Neural progenitor cell (in vitro differentiated cells): ENCODE measurements at regions not wholly inside any gene's neighbourhood (a gene's known extent, or its start where the extent isn't known, plus 50 kb on each side); places are given as distances from the start of the nearest gene placed in this dataset.

Source experiments
- CTCF ChIP-seq: fragments of 200-600 bp; sonication (generic); IDR thresholded peaks from 2 replicates; pipeline ENCODE4 v1.5.1; 2017; ENCODE audit warnings: antibody characterized with exemption, mild to moderate bottlenecking
- EZH2 ChIP-seq: fragments of 200-600 bp; sonication (generic); IDR thresholded peaks from 2 replicates; pipeline ENCODE4 v1.6.1; 2017; ENCODE audit warnings: antibody characterized with exemption, mild to moderate bottlenecking, moderate library complexity
- EZH2phosphoT487 ChIP-seq: fragments of 200-600 bp; sonication (generic); IDR thresholded peaks from 2 replicates; pipeline ENCODE4 v1.6.1; 2017; ENCODE audit warnings: antibody characterized with exemption

- TF ChIP-seq CTCF (peak; percentile 44), EZH2phosphoT487 (no peak), EZH2 (no peak)
Measured at GRCh38 chr1:34419663-34420136, 243.0 kb downstream of the C1orf94 start.
